Activated CD8-positive, alpha-beta T cell treated with anti-CD3 and anti-CD28 coated beads for 36 hours (primary cell): ENCODE measurements at regions not wholly inside any gene's neighbourhood (a gene's known extent, or its start where the extent isn't known, plus 50 kb on each side); places are given as distances from the start of the nearest gene placed in this dataset.

ENCODE experiments used
- ATAC-seq: fragments of 200-7000 bp; cut with Tn5 transposase; one replicate; pipeline ENCODE4 v1.10.0; 2021; ENCODE audit warnings: mild to moderate bottlenecking, moderate library complexity
- CTCF ChIA-PET: fragments of 350-600 bp; sonication (Branson Sonifier 250); formaldehyde crosslinking; loops from one replicate; lab custom pipeline; 2021; ENCODE audit warnings: antibody characterized with exemption; lab: Charles Lee
- POLR2A ChIA-PET: fragments of 350-600 bp; sonication (Branson Sonifier 250); formaldehyde crosslinking; loops from one replicate; lab custom pipeline; 2021; ENCODE audit warnings: antibody characterized with exemption; lab: Charles Lee
- DNase-seq: peaks from one replicate; pipeline ENCODE4 v3.0.0-alpha.2; 2020
- H3K27ac Mint-ChIP-seq: one replicate; pipeline ENCODE4 v1.8.0; 2021; ENCODE audit warnings: mild to moderate bottlenecking, mixed read lengths
- H3K27me3 Mint-ChIP-seq: one replicate; pipeline ENCODE4 v1.8.0; 2021; ENCODE audit warnings: mixed read lengths
- H3K36me3 Mint-ChIP-seq: one replicate; pipeline ENCODE4 v1.8.0; 2021; ENCODE audit warnings: low read depth, mixed read lengths
- H3K4me1 Mint-ChIP-seq: one replicate; pipeline ENCODE4 v1.8.0; 2021; ENCODE audit warnings: low read depth, mixed read lengths
- H3K4me3 Mint-ChIP-seq: one replicate; pipeline ENCODE4 v1.8.0; 2021; ENCODE audit warnings: mild to moderate bottlenecking, moderate library complexity, mixed read lengths
- H3K9me3 Mint-ChIP-seq: one replicate; pipeline ENCODE4 v1.8.0; 2021; ENCODE audit warnings: mixed read lengths
- CTCF ChIP-seq: fragments of 200-600 bp; IDR thresholded peaks from one replicate; pipeline ENCODE4 v1.8.0; 2022; ENCODE audit warnings: antibody characterized with exemption, mild to moderate bottlenecking
- intact Hi-C: fragments of 100-400 bp; cut with micrococcal nuclease; formaldehyde crosslinking; loops from one replicate; pipeline ENCODE4 v1.10.0; 2022

DNA sequence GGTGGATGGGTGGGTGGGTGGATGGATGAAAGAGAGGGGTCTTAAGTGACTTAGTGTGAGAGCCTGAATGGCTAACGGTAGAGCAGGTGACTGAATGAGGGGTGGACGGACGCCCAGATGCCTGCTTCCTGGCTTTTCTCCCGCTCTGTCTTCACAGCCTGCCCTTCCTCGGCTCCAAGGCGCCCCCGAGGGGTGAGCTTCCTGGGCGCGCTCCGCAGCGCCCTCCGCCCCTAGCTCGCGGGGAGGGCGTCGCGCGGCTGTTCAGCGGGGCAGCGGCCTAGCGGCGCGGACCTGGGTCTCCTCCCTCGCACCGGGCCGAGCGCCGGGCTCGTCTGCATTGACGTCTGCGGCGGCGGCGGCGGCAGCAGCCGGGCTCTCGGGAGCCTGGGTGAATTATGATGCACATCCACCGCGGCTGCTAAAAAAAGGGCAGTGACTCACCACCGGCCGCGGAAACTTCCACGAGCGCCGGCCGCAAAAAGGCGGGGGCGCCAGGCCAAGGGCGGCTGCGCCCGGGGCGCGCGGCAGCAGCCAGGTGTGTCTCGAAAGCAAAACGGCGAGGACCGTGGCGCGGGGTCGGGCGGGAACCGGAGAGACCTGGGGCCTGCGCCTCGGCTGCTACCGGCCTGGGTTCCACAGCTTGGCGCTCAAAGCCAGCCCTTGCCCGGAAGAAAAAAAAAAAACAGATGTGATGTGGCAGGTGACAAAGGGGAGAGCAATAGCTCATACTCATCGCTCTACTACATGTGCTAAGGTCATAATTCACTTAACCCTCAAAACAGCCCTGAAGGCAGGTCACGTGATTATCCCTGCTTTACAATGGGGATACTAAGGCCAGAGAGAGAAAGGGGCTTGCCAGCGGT is 143.0 kb upstream of the ADRA1B start:
- H3K36me3 Mint-ChIP-seq, result no peaks in the 10 kb centered on the region
- peak; percentile 93 for DNase-seq
- intact Hi-C loops, result no loop called here
- POLR2A ChIA-PET, result interaction anchor here (1.0 to 1.3 kb wide), 2 partner anchors 146 to 236 kb away, joined by 3 to 4 read pairs; partner anchors contain the start of gene TTC1
- peak; percentile 94 for ATAC-seq
- peaks cover 18% of the 10 kb centered on the region for H3K4me1 Mint-ChIP-seq
- H3K27me3 Mint-ChIP-seq, result peaks cover 27% of the 10 kb centered on the region
- H3K27ac Mint-ChIP-seq, result peak overlapping the region; percentile 75
- no peaks in the 10 kb centered on the region for H3K9me3 Mint-ChIP-seq
- no peak for TF ChIP-seq CTCF
- H3K4me3 Mint-ChIP-seq, result peak overlapping the region; percentile 46
- CTCF ChIA-PET, result interaction anchor here (1.0 kb wide), 1 partner anchor 332 kb away, joined by 3 read pairs; no protein-coding TSS in a partner anchor

DNA sequence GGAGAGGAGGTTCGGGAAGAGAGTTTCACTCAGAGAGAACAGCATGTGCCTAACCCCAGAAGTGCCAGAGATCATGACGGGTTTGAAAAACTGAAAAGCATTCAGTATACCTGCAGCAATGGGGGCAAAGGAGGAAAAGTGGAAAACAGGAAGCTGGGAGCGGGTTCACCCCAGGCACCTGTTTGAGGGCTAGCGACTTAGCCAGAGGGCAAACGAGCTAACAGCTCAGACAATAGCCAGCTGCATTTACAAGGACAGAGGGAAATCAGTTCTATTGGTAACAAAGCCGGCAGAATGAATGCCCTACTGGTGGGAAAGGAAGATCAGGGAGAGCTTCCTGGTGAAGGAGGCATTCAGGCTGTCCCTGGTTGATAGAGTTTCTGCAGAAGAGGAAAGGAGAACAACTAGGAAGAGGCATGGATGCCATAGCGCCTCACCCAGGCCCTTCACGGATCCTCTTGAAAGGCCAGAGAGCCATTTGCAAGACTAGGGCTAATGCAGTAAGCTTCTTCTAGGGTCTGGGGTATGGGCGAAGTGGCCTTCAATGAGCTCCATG is 141.7 kb upstream of the ADRA1B start:
- CTCF ChIA-PET, result interaction anchor here (1.0 kb wide), 2 partner anchors 213 to 334 kb away, joined by 3 read pairs; no protein-coding TSS in a partner anchor
- peaks cover 29% of the 10 kb centered on the region for H3K4me1 Mint-ChIP-seq
- peaks cover 2% of the 10 kb centered on the region for H3K9me3 Mint-ChIP-seq
- no peak overlapping the region for H3K27ac Mint-ChIP-seq
- TF ChIP-seq CTCF, result no peak
- ATAC-seq, result no peak
- intact Hi-C loops, result no loop called here
- H3K27me3 Mint-ChIP-seq, result peaks cover 23% of the 10 kb centered on the region
- no peak overlapping the region for H3K4me3 Mint-ChIP-seq
- POLR2A ChIA-PET, result interaction anchor here (0.8 to 1.3 kb wide), 2 partner anchors 145 to 222 kb away, joined by 3 read pairs; no protein-coding TSS in a partner anchor
- DNase-seq, result no peak
- H3K36me3 Mint-ChIP-seq, result no peaks in the 10 kb centered on the region

GRCh38 chr5:159775890-159776289 is 140.4 kb upstream of the ADRA1B start:
- Mint-ChIP-seq H3K27ac (no peak overlapping the region), H3K36me3 (no peaks in the 10 kb centered on the region), H3K9me3 (peaks cover 2% of the 10 kb centered on the region), H3K4me1 (peaks cover 32% of the 10 kb centered on the region), H3K27me3 (peaks cover 22% of the 10 kb centered on the region), H3K4me3 (no peak overlapping the region)
- intact Hi-C loops, result no loop called here
- peak; percentile 11 for ATAC-seq
- no peak for DNase-seq
- TF ChIP-seq CTCF, result no peak
- ChIA-PET CTCF (no interaction called here), POLR2A (no interaction called here)

DNA sequence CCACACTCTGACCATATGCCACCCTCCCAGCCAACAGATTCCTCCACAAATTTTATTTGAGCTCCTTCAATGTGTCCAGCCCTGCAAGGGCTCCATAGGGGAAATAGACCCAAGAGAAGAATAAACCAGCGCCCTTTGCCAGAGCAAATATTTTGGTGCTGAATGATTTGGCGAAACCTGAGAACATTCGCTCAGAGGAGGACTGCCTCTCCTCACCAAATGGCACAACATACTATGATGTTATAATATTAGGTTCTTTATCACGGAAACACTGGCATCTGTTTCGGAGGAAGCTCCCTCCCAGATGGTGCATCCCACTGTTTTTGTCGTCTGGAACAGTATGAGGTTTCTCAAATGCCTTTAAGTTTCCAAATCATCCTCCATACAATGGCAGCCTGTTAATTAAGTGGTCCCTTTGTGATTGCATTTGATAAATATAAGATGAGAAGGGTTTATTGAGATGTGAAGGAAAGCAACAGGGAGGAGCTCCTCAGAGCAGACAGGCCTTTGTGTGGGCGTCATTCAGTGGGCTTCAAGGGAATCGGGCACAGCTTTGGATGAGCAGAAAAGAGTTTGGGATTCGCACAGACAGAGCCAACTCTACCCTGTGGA is 139.1 kb upstream of the ADRA1B start:
- peaks cover 39% of the 10 kb centered on the region for H3K4me1 Mint-ChIP-seq
- no peak overlapping the region for H3K4me3 Mint-ChIP-seq
- peaks cover 28% of the 10 kb centered on the region for H3K27me3 Mint-ChIP-seq
- DNase-seq (no peak), ATAC-seq (no peak)
- no peak for TF ChIP-seq CTCF
- ChIA-PET CTCF (no interaction called here), POLR2A (no interaction called here)
- intact Hi-C loops, result no loop called here
- H3K36me3 Mint-ChIP-seq, result no peaks in the 10 kb centered on the region
- H3K9me3 Mint-ChIP-seq, result peaks cover 2% of the 10 kb centered on the region
- no peak overlapping the region for H3K27ac Mint-ChIP-seq
